MM.1S (cell line): ENCODE measurements at regions not wholly inside any gene's neighbourhood (a gene's known extent, or its start where the extent isn't known, plus 50 kb on each side); places are given as distances from the start of the nearest gene placed in this dataset.

Experiments used
- DNase-seq: peaks from one replicate; pipeline ENCODE4 v3.0.0-alpha.2; 2015
- H2AFZ ChIP-seq: fragments of 300-600 bp; sonication (generic); 2 replicates; pipeline ENCODE4 v1.6.0; 2016; ENCODE audit warnings: antibody characterized with exemption, low read length
- H3F3A ChIP-seq: fragments of 300-600 bp; sonication (generic); 2 replicates; pipeline ENCODE4 v1.6.1; 2016; ENCODE audit warnings: mild to moderate bottlenecking, antibody characterized with exemption, low read length, moderate library complexity, mixed read lengths; ENCODE audit not compliant: insufficient read depth
- H3K27ac ChIP-seq: fragments of 300-600 bp; sonication (generic); 2 replicates; pipeline ENCODE4 v1.5.1; 2016; ENCODE audit warnings: mild to moderate bottlenecking, low read length
- H3K27me3 ChIP-seq: fragments of 300-600 bp; sonication (generic); replicated peaks from 2 replicates; pipeline ENCODE4 v1.6.0; 2016; ENCODE audit warnings: low read length; ENCODE audit not compliant: insufficient read depth
- H3K36me3 ChIP-seq: fragments of 300-600 bp; sonication (generic); replicated peaks from 2 replicates; pipeline ENCODE4 v1.6.1; 2016; ENCODE audit warnings: mild to moderate bottlenecking, low read length, mixed read lengths; ENCODE audit not compliant: insufficient read depth
- H3K4me1 ChIP-seq: fragments of 300-600 bp; sonication (generic); 2 replicates; pipeline ENCODE4 v1.6.1; 2016; ENCODE audit warnings: low read length, mixed read lengths
- H3K4me2 ChIP-seq: fragments of 300-600 bp; sonication (generic); 2 replicates; pipeline ENCODE4 v1.6.0; 2016; ENCODE audit warnings: low read depth, low read length
- H3K4me3 ChIP-seq: fragments of 300-600 bp; sonication (generic); 2 replicates; pipeline ENCODE4 v1.5.1; 2016; ENCODE audit warnings: low read length, mixed read lengths
- H3K79me2 ChIP-seq: fragments of 300-600 bp; sonication (generic); 2 replicates; pipeline ENCODE4 v1.6.1; 2016; ENCODE audit warnings: mixed run types, low read length, mixed read lengths
- H3K9ac ChIP-seq: fragments of 300-600 bp; sonication (generic); 2 replicates; pipeline ENCODE4 v1.6.1; 2016; ENCODE audit warnings: low read length, mixed read lengths
- H3K9me2 ChIP-seq: fragments of 300-600 bp; sonication (generic); replicated peaks from 2 replicates; pipeline ENCODE4 v1.6.1; 2016; ENCODE audit warnings: mild to moderate bottlenecking, low read length, mixed read lengths; ENCODE audit not compliant: insufficient read depth
- H3K9me3 ChIP-seq: fragments of 300-600 bp; sonication (generic); replicated peaks from 2 replicates; pipeline ENCODE4 v1.6.1; 2016; ENCODE audit warnings: mild to moderate bottlenecking, low read length, mixed read lengths; ENCODE audit not compliant: insufficient read depth
- H4K20me1 ChIP-seq: fragments of 300-600 bp; sonication (generic); 2 replicates; pipeline ENCODE4 v1.6.1; 2016; ENCODE audit warnings: mild to moderate bottlenecking, low read length, moderate library complexity, mixed read lengths; ENCODE audit not compliant: insufficient read depth
- CTCF ChIP-seq: fragments of 300-600 bp; sonication (generic); IDR thresholded peaks from 2 replicates; pipeline ENCODE4 v1.5.1; 2016; ENCODE audit warnings: antibody characterized with exemption, low read length, mixed read lengths
- EZH2 ChIP-seq: fragments of 300-600 bp; sonication (generic); optimal IDR thresholded peaks from 2 replicates; pipeline ENCODE3; 2017; ENCODE audit warnings: low read depth, mild to moderate bottlenecking, antibody characterized with exemption, low read length, mixed read lengths
- EZH2phosphoT487 ChIP-seq: fragments of 300-600 bp; sonication (generic); IDR thresholded peaks from 2 replicates; pipeline ENCODE4 v1.6.1; 2018; ENCODE audit warnings: antibody characterized with exemption, low read length

- H3K9me2 ChIP-seq = no peaks in the 10 kb centered on the region
- no peak for TF ChIP-seq CTCF
- H3K9ac ChIP-seq = no peak overlapping the region
- no peaks in the 10 kb centered on the region; the same call in 1 of the 2 replicates for H3K27me3 ChIP-seq
- no peaks in the 10 kb centered on the region for H3F3A ChIP-seq
- H3K4me1 ChIP-seq = no peaks in the 10 kb centered on the region
- H2AFZ ChIP-seq = no peak overlapping the region
- no peaks in the 10 kb centered on the region for H3K79me2 ChIP-seq
- H3K27ac ChIP-seq = no peak overlapping the region
- no peak for DNase-seq
- no peaks in the 10 kb centered on the region for H4K20me1 ChIP-seq
- no peaks in the 10 kb centered on the region for H3K9me3 ChIP-seq
- H3K4me3 ChIP-seq = no peak overlapping the region
- no peak overlapping the region for H3K4me2 ChIP-seq
- no peaks in the 10 kb centered on the region for H3K36me3 ChIP-seq
Measured at GRCh38 chrX:96004386-96004785, 680.3 kb upstream of the DIAPH2 start.

- H3K9ac ChIP-seq = no peak overlapping the region
- no peak overlapping the region for H3K4me2 ChIP-seq
- H3K9me3 ChIP-seq = no peaks in the 10 kb centered on the region
- H3K4me3 ChIP-seq = no peak overlapping the region
- H3K27me3 ChIP-seq = no peaks in the 10 kb centered on the region; the same call in 1 of the 2 replicates
- no peaks in the 10 kb centered on the region for H3K79me2 ChIP-seq
- no peaks in the 10 kb centered on the region for H3F3A ChIP-seq
- no peak for DNase-seq
- no peaks in the 10 kb centered on the region for H4K20me1 ChIP-seq
- no peaks in the 10 kb centered on the region for H3K9me2 ChIP-seq
- H3K36me3 ChIP-seq = no peaks in the 10 kb centered on the region
- no peak overlapping the region for H3K27ac ChIP-seq
- H2AFZ ChIP-seq = no peak overlapping the region
- no peaks in the 10 kb centered on the region for H3K4me1 ChIP-seq
- TF ChIP-seq EZH2 (no peak), CTCF (no peak), EZH2phosphoT487 (no peak)
Measured at GRCh38 chrX:96006281-96006680, 678.4 kb upstream of the DIAPH2 start.

- Histone ChIP-seq H3K27me3 (no peaks in the 10 kb centered on the region), H3K9ac (no peak overlapping the region), H3K4me3 (no peak overlapping the region), H3K4me2 (no peak overlapping the region), H4K20me1 (no peaks in the 10 kb centered on the region), H2AFZ (no peak overlapping the region), H3K36me3 (no peaks in the 10 kb centered on the region), H3K79me2 (no peaks in the 10 kb centered on the region), H3K9me2 (no peaks in the 10 kb centered on the region), H3F3A (no peaks in the 10 kb centered on the region), H3K9me3 (no peaks in the 10 kb centered on the region), H3K4me1 (no peaks in the 10 kb centered on the region), H3K27ac (no peak overlapping the region)
- TF ChIP-seq EZH2phosphoT487 (no peak), EZH2 (no peak), CTCF (no peak)
- no peak for DNase-seq
Measured at GRCh38 chrX:96027407-96027806, 657.2 kb upstream of the DIAPH2 start.

GRCh38 chrX:96052078-96052477, 632.6 kb upstream of the DIAPH2 start:
- H2AFZ ChIP-seq = no peak overlapping the region
- H3K9ac ChIP-seq = no peak overlapping the region
- no peaks in the 10 kb centered on the region for H3K9me3 ChIP-seq
- H4K20me1 ChIP-seq = no peaks in the 10 kb centered on the region
- no peak overlapping the region for H3K4me3 ChIP-seq
- DNase-seq = no peak
- H3K79me2 ChIP-seq = no peaks in the 10 kb centered on the region
- TF ChIP-seq EZH2 (no peak), CTCF (no peak), EZH2phosphoT487 (no peak)
- H3K4me1 ChIP-seq = no peaks in the 10 kb centered on the region
- H3F3A ChIP-seq = no peaks in the 10 kb centered on the region
- no peaks in the 10 kb centered on the region for H3K27me3 ChIP-seq
- no peak overlapping the region for H3K27ac ChIP-seq
- no peak overlapping the region for H3K4me2 ChIP-seq
- H3K9me2 ChIP-seq = no peaks in the 10 kb centered on the region
- H3K36me3 ChIP-seq = no peaks in the 10 kb centered on the region
